Heart left ventricle (tissue), 13 donors: ENCODE measurements at regions not wholly inside any gene's neighbourhood (a gene's known extent, or its start where the extent isn't known, plus 50 kb on each side); places are given as distances from the start of the nearest gene placed in this dataset.

Experiments used
- POLR2A ChIP-seq, 2 donors: fragments of 450-650 bp; IDR thresholded peaks; one replicate each; pipeline ENCODE4 v1.6.1; 2017; ENCODE audit warnings: antibody characterized with exemption in 2 of 2, mild to moderate bottlenecking in 2 of 2, moderate library complexity in 2 of 2
- TF ChIP-seq, protein P1 (sequence below), 12 donors: fragments of 200-600 bp; sonication (generic) in 4 of 12; IDR thresholded peaks; one replicate each; pipeline versions ENCODE4 v1.5.0 to v1.8.0; 2018 to 2022; ENCODE audit warnings: antibody characterized with exemption in 12 of 12, mild to moderate bottlenecking in 5 of 12
- donor health status: ischemic (EF 13 %, LVEDD 7.1; RV severe dilation, severe dysfunction).
- donor health status: DM: no; HTN: yes; CAD: no.
- donor health status: DM: no; HTN: no; CAD: no.
- donor health status: ischemic (EF 25% LVEDD 6.9; RV normal size, moderate dysfunction).
- donor health status: ischemic (EF 25% LVEDD 5.7; RV mildly dilated, moderate dysfunction).
- donor health status: ischemic (EF 35%, LVEDD 5.7; RV mildly dilated, moderate dysfunction).
- donor health status: nonischemic (EF 11% LVEDD 7.7; RV severe dilation, severe dysfunction).
- donor health status: DM: yes; HTN: yes; CAD: no.
- donor health status: PGD.
- donor health status: ischemic (EF 29% LVEDD 5.4; RV normal size, mild dysfunction).
- donor health status: nonischemic (EF 23%, LVEDD 6.1; RV moderate dilation, normal function).

DNA sequence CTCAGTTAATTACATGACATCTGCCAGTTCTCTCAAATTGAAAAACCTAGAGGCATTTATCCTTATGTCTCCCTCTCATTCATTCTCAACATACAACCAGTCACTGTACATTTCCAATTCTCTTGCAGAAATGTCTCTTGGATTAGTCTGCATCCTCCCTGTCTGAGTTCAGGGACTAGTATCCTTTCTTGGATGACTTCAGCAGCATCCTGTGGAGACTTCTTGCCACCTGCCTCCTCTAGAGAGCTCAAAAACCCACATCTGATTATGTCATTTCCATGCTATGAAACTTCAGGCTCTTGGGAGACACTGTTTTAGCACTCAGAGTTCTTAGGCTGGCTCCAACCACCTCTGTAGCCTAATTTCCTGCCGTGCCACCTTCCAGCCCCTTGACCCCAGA is 515.1 kb upstream of the DIPK2B start:
- TF ChIP-seq, protein P1, sequence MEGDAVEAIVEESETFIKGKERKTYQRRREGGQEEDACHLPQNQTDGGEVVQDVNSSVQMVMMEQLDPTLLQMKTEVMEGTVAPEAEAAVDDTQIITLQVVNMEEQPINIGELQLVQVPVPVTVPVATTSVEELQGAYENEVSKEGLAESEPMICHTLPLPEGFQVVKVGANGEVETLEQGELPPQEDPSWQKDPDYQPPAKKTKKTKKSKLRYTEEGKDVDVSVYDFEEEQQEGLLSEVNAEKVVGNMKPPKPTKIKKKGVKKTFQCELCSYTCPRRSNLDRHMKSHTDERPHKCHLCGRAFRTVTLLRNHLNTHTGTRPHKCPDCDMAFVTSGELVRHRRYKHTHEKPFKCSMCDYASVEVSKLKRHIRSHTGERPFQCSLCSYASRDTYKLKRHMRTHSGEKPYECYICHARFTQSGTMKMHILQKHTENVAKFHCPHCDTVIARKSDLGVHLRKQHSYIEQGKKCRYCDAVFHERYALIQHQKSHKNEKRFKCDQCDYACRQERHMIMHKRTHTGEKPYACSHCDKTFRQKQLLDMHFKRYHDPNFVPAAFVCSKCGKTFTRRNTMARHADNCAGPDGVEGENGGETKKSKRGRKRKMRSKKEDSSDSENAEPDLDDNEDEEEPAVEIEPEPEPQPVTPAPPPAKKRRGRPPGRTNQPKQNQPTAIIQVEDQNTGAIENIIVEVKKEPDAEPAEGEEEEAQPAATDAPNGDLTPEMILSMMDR (IDR thresholded peaks at IDR 0.05), result no peak
- no peak for TF ChIP-seq POLR2A (IDR thresholded peaks at IDR 0.05)
